GM18499 (cell line): ENCODE measurements at regions not wholly inside any gene's neighbourhood (a gene's known extent, or its start where the extent isn't known, plus 50 kb on each side); places are given as distances from the start of the nearest gene placed in this dataset.
A peak's percentile ranks its signal among the peaks of the same experiment; 100 is the strongest.

Experiments
- ATAC-seq: cut with Tn5 transposase; IDR thresholded peaks from one replicate; pipeline ENCODE4 v1.9.1; 2021; ENCODE audit warnings: moderate number of reproducible peaks; ENCODE audit not compliant: insufficient read depth, unreplicated experiment

DNA sequence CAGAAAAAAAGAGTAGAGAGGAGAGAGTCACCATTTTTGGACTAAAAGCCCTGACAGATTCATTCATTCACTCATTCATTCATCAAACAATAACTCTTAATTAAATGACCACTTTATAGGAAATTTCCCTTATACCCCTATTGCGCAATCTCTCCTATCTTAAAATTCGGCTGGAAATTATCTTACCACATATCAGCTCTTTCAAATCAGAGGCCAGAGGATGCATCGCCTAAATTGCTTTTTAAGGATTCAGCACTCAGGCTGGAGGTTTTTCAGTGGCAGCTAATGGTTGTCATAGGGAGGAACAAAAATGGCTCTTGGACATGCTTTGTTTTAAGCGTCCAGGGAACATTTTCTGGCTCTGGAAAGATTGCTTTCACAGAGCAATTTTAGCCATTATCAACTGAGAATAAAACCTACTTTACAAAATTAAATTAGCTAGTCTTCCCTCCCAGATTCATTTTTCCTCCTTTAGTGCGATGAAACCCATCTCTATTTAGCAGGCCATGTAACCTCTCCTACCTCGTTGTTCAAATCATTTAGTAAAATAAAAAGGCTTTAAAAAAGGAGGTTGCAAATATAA lies 115.2 kb downstream of the OLFM4 start:
- ATAC-seq: no peak

GRCh38 chr13:53144826-53145225 lies 116.2 kb downstream of the OLFM4 start:
- ATAC-seq: no peak

- no peak for ATAC-seq
Measured at GRCh38 chr13:53150568-53150967, 122.0 kb downstream of the OLFM4 start.

- ATAC-seq: peak; percentile 98
Measured at GRCh38 chr13:53151336-53152056, 122.9 kb downstream of the OLFM4 start.

DNA sequence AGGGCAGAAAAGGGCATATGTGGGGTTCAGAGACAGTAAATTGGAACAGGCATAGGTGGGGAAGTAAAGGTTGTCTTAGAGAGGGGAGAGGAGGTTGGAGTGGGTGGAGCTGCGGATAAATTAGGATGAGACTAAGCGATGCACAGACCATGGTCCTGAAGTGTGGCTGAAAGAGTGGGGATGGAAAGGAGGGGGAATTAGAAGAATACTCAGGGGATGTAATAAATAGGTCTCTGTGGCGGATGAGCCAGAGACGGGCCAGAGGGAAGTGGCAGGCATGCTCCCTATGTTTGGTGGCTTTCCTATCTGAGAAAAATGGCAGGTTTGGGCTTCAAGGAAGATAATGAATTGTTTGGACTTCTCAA lies 123.4 kb downstream of the OLFM4 start:
- ATAC-seq: no peak

DNA sequence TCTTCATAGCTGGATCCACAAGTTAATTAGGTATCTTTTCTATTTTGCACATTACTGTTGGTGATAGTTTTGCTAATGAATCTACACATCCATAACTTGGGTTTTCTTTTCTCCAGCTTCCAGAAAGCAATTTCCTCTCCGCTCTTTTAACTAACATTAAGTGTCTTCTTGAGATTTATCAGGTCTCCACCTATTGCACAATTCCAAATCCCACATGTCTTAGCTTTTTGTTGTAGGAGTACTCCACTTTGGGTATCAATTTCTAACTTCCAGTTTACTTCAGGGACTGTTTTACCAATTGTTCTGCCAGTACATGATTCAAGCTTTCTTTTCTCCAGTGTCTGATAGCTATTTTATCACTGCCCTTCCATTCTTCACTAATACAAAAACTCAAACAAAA lies 129.6 kb downstream of the OLFM4 start:
- no peak for ATAC-seq

- ATAC-seq: no peak
Measured at GRCh38 chr13:53159431-53159830, 130.8 kb downstream of the OLFM4 start.

DNA sequence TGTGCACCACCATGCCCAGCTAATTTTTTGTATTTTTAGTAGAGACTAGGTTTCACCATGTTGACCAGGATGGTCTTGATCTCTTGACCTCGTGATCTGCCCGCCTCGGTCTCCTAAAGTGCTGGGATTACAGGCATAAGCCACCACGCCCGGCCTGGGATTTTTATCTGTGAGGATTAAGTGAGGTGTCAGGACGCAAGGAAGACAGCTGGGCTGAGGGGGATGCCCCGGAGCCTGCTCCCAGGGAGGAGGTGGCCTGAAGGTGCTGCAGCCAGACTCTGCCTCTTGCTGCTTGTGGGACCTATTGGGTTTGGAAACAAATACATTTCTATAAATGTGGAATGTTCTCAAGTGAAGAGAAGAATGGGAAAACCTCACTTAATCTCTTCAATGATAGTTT lies 131.6 kb downstream of the OLFM4 start:
- no peak for ATAC-seq

- no peak for ATAC-seq
Measured at GRCh38 chr13:53161251-53161650, 132.6 kb downstream of the OLFM4 start.

GRCh38 chr13:53165261-53165660 lies 136.6 kb downstream of the OLFM4 start:
- no peak for ATAC-seq

DNA sequence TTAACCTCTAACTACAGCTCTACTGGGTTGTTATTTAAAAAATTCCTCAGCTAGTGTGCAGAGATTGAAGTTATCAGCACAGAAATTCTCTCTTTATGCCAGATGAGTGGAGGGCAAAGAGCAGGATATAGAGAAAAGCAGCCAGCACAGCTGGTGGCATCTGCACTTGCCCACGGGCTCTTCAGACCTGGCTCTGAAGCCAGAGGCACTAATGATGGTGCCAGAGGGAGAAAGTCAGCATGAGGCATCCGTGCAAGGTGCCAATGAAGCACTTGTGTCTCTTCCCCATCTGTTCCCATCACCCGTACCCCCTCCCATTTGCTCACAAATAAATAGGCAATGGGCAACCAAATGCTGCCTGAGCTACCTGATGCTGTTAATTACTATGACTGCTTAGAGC lies 138.9 kb downstream of the OLFM4 start:
- ATAC-seq: no peak

DNA sequence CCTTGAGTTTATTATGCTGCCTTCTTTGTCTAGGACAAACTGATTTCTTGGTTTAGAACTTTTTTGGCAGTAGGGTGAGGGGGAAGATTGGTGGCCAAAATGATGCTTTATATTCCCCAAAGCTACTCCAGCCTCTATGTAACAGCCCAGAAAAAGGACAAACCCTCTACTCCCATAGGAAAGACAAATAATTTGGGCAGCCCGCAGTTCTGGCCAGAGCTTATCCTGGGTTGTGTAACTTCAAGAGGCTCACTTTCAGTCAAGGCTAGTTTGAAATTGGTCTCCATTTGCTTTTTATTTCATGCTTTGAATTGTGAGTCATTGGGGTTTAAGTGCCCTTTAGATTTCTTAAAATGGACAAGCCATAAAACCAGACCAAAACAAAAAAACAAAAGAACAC lies 142.3 kb downstream of the OLFM4 start:
- no peak for ATAC-seq

- ATAC-seq: no peak
Measured at GRCh38 chr13:53174545-53174944, 145.9 kb downstream of the OLFM4 start.

- ATAC-seq: no peak
Measured at GRCh38 chr13:53180684-53181083, 152.1 kb downstream of the OLFM4 start.

GRCh38 chr13:53182724-53183123 lies 154.1 kb downstream of the OLFM4 start:
- ATAC-seq: no peak

GRCh38 chr13:53188120-53188519 lies 159.5 kb downstream of the OLFM4 start:
- no peak for ATAC-seq

- no peak for ATAC-seq
Measured at GRCh38 chr13:53189162-53189561, 160.5 kb downstream of the OLFM4 start.

DNA sequence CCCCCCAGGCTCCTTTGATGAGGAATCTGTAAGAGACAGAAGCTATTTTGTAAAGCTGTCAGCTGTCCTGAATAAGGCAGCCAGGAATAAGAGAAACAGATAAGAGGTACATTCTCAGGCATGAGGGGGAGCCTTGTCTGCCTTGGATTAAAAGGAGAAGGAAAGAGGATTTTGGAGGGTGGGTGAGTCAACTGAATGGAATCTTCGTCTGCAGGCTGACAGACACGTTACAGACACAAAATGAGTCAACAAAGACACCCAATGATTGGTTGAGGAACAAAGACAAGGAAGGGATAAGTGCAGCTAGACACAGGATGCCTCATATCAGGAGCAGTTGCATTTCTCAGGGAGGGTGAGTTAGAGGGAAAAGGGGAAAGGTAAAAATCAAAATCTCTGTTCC lies 162.5 kb downstream of the OLFM4 start:
- ATAC-seq: no peak

GRCh38 chr13:53197424-53197823 lies 168.8 kb downstream of the OLFM4 start:
- no peak for ATAC-seq

DNA sequence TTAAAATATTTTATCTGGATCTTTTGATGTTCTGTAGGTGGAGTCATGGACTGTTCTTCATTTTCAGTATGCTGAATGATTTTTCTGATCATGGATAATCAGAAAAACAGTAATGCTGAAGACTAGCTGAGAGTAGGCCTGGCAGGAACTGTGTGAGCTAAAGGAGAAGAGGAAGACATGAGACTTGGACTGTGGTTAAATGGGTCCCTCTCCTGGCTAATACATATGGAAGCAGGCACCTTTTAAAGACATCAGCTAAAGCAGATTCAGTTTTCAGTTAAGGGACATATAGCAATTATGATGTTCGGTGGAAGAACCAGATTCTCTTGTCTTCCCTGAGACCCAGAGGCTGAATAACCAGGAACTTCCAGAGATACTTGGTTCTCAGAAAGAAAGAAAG lies 169.4 kb downstream of the OLFM4 start:
- no peak for ATAC-seq

- ATAC-seq: no peak
Measured at GRCh38 chr13:53198736-53199135, 170.1 kb downstream of the OLFM4 start.

DNA sequence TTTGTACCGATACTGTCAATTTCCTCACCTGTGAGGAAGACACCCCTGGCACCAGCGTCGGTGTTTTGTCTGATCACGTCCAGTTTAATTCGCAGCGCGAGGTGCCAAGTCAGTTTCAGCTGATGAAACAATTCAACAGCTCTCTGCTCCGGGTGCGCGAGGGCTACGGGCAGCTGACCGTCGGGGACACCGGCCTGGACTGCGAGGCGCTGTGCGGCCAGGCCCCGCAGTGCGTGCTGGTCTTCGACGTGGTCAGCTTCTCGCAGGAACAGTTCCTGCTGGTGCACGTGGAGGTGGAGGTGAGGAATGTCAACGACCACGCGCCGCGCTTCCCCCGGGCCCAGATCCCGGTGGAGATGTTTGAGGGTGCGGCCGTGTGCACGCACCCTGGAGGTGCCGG lies 171.5 kb downstream of the OLFM4 start:
- no peak for ATAC-seq
